ENCODE measurements at regions not wholly inside any gene's neighbourhood (a gene's known extent, or its start where the extent isn't known, plus 50 kb on each side); places are given as distances from the start of the nearest gene placed in this dataset.
"Not testable (repeated sequence)": the region's sequence is repeated elsewhere in the genome, so short reads cannot be mapped to it uniquely, and the experiment has no call there.

- no peak for TF ChIP-seq CTCF (IDR thresholded peaks at IDR 0.05; ENCODE audit: insufficient read depth, missing control alignments)
Measured at GRCh38 chr9:26132746-26133312, 454.6 kb upstream of the TUSC1 start.

GRCh38 chr9:26131886-26132285, 453.6 kb upstream of the TUSC1 start:
- FAIRE-seq = no peak
- DNase-seq (ENCODE audit: insufficient read length, low spot score) = no peak
- TF ChIP-seq CTCF (IDR thresholded peaks at IDR 0.05; ENCODE audit: insufficient read depth, missing control alignments) = no peak

More at GRCh38 chr9:26132746-26133312, 454.6 kb upstream of the TUSC1 start:
- DNase-seq (ENCODE audit: insufficient read length, low spot score) (no peak), FAIRE-seq (no peak)

DNA sequence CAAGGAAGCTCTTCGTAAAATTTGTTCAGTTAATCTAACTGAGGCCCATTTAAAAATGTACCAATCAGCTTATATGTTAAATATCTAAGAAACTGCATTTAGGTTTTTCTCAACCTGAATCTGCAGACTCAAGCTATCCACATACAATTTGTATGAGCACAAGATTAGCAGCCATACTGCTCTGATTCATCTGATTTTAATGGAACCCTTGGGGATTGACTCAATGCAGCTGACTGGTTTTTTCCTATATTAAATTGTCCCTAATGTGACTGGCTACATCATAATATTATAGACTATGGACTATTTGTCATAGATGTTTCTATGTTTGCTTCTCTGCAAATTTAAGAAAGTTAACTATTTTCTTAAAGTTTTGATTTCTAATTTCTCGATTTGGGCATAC, 451.0 kb upstream of the TUSC1 start:
- TF ChIP-seq CTCF (IDR thresholded peaks at IDR 0.05; ENCODE audit: insufficient read depth, missing control alignments) = no peak
- DNase-seq (ENCODE audit: insufficient read length, low spot score) = no peak
- no peak for FAIRE-seq

DNA sequence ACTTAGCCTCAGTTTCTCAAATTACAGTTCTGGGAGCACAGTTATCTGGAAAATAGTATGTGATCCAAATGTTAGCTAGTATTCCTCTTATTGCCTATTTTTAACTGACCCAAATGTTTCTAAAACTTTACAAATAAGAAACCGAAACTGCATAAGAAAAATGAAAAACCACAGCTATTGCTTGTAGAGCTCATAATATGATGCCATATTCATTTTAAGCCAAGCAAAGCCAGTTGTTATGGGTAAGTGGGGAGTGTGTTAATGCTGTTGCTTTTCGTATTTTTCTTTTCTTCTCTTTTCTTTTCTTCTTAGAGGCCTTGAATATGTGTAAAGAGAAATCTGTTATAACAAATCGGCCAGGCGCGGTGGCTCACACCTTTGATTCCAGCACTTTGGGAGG, 447.4 kb upstream of the TUSC1 start:
- DNase-seq (ENCODE audit: insufficient read length, low spot score) (no peak), FAIRE-seq (no peak)
- TF ChIP-seq CTCF (IDR thresholded peaks at IDR 0.05; ENCODE audit: insufficient read depth, missing control alignments) = no peak

DNA sequence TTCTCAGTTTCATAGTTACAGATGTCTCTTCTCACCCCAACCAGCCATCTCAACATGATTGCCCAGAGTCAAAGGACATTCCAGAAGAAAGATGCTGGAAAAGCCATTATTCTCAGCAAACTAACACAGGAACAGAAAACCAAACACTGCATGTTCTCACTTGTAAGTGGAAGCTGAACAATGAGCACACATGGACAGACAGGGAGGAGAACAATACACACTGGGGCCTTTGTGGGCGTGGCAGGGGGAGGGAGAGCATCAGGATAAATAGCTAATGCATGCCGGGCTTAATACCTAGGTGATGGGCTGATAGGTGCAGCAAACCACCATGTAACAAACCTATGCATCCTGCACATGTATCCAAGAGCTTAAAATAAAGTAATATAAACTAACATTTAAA, 437.8 kb upstream of the TUSC1 start:
- DNase-seq (ENCODE audit: insufficient read length, low spot score); FAIRE-seq: not testable (repeated sequence)

GRCh38 chr9:26112724-26113123, 434.5 kb upstream of the TUSC1 start:
- FAIRE-seq (no peak), DNase-seq (ENCODE audit: insufficient read length, low spot score) (no peak)
- TF ChIP-seq CTCF (IDR thresholded peaks at IDR 0.05; ENCODE audit: insufficient read depth, missing control alignments) = no peak

- TF ChIP-seq CTCF (IDR thresholded peaks at IDR 0.05; ENCODE audit: insufficient read depth, missing control alignments) = no peak
- DNase-seq (ENCODE audit: insufficient read length, low spot score) (no peak), FAIRE-seq (no peak)
Measured at GRCh38 chr9:26086396-26086795, 408.2 kb upstream of the TUSC1 start.

DNA sequence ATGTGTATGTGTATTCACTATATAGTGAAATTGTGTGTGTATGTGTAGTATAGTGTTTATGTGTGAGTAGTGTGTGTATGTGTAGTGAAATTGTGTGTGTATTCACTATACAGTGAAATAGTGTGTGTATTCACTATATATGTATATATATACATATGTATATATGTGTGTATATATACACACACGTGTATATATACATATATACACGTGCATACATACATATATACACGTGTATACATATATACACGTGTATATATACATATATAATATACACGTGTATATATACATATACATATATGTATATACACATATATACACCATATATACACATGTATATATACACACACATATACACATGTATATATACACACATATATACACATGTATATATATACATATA, 403.6 kb upstream of the TUSC1 start:
- FAIRE-seq (no peak), DNase-seq (ENCODE audit: insufficient read length, low spot score) (no peak)
- TF ChIP-seq CTCF (IDR thresholded peaks at IDR 0.05; ENCODE audit: insufficient read depth, missing control alignments) = no peak

Data from D721Med (cell line).